HG03378 (cell line): ENCODE measurements at regions not wholly inside any gene's neighbourhood (a gene's known extent, or its start where the extent isn't known, plus 50 kb on each side); places are given as distances from the start of the nearest gene placed in this dataset.

Source experiments
- ATAC-seq: cut with Tn5 transposase; IDR thresholded peaks from one replicate; pipeline ENCODE4 v1.9.1; 2021; ENCODE audit warnings: mild to moderate bottlenecking, moderate library complexity; ENCODE audit not compliant: unreplicated experiment

- no peak for ATAC-seq
These were observed 138.6 kb upstream of the SLC1A4 start for GRCh38 chr2:64850642-64851041.

- no peak for ATAC-seq
These were observed 136.4 kb upstream of the SLC1A4 start for GRCh38 chr2:64852771-64853241.

GRCh38 chr2:64853306-64853705 lies 135.9 kb upstream of the SLC1A4 start:
- ATAC-seq: no peak

- no peak for ATAC-seq
These were observed 135.3 kb upstream of the SLC1A4 start for GRCh38 chr2:64853894-64854293.

GRCh38 chr2:64854773-64855237 lies 134.4 kb upstream of the SLC1A4 start:
- ATAC-seq: no peak

- no peak for ATAC-seq
These were observed 131.4 kb upstream of the SLC1A4 start for GRCh38 chr2:64857581-64858471.

GRCh38 chr2:64858541-64859311 lies 130.5 kb upstream of the SLC1A4 start:
- ATAC-seq: no peak

- ATAC-seq: no peak
These were observed 129.6 kb upstream of the SLC1A4 start for GRCh38 chr2:64859312-64860212.

- ATAC-seq: no peak
These were observed 128.8 kb upstream of the SLC1A4 start for GRCh38 chr2:64860276-64860885.

- no peak for ATAC-seq
These were observed 128.3 kb upstream of the SLC1A4 start for GRCh38 chr2:64860936-64861335.

GRCh38 chr2:64861452-64862397 lies 127.5 kb upstream of the SLC1A4 start:
- no peak for ATAC-seq

GRCh38 chr2:64862623-64863022 lies 126.6 kb upstream of the SLC1A4 start:
- no peak for ATAC-seq

- no peak for ATAC-seq
These were observed 125.9 kb upstream of the SLC1A4 start for GRCh38 chr2:64863097-64863820.

GRCh38 chr2:64865073-64865830 lies 123.9 kb upstream of the SLC1A4 start:
- no peak for ATAC-seq

- ATAC-seq: no peak
These were observed 123.3 kb upstream of the SLC1A4 start for GRCh38 chr2:64865831-64866345.

- no peak for ATAC-seq
These were observed 122.4 kb upstream of the SLC1A4 start for GRCh38 chr2:64866797-64867196.

- ATAC-seq: no peak
These were observed 121.8 kb upstream of the SLC1A4 start for GRCh38 chr2:64867253-64867996.
